ENCODE measurements at regions not wholly inside any gene's neighbourhood (a gene's known extent, or its start where the extent isn't known, plus 50 kb on each side); places are given as distances from the start of the nearest gene placed in this dataset.
"Not testable (repeated sequence)": the region's sequence is repeated elsewhere in the genome, so short reads cannot be mapped to it uniquely, and the experiment has no call there.

DNA sequence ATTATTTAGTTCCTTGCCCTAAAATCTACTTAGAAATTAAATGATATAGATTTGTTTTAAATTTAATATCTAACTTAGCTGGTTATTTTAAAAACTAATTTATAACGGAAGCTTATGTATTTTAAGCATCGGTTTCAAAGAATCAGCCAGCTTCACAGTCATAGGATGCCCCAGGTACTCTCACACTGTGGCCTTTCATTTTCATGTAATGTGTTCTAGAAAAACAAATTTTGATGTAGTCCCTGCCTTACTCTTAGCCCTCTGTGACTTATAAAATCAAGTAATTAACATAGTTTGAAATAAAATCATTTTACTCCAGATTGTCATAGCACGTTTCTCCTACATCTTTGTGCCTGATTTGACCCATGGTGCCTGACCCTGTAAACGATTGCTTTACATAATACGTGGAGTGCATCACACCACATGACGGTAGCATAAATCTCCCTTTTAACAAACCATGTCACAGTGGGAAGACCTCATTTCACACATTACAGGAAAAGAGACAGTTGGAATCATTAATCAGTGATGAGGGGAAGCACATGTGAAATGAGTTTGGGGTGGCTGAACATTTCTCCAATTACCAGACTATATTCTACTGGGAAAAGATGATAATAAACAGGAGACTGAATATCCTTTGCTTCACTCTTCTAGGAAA is 731.5 kb upstream of the CDH9 start:
- Mint-ChIP-seq H3K36me3 (ENCODE audit: low read depth) (no peaks in the 10 kb centered on the region), H3K4me3 (no peak overlapping the region), H3K27me3 (no peaks in the 10 kb centered on the region), H3K27ac (no peak overlapping the region), H3K9me3 (peaks cover 19% of the 10 kb centered on the region), H3K4me1 (ENCODE audit: low read depth) (no peaks in the 10 kb centered on the region)
- Histone ChIP-seq H3K27me3 (ENCODE audit: control insufficient read depth in 1 of 2, insufficient read depth in 2 of 2, low read length in 2 of 2) (no peaks in the 10 kb centered on the region), H3K4me3 (ENCODE audit: low read length) (no peak overlapping the region), H3K27ac (ENCODE audit: low read depth in 1 of 2, low read length in 2 of 2) (no peak overlapping the region), H3K36me3 (ENCODE audit: insufficient read depth, low read length) (no peaks in the 10 kb centered on the region), H3K4me1 (ENCODE audit: insufficient read depth, low read length) (no peaks in the 10 kb centered on the region), H3K9me3 (ENCODE audit: control insufficient read depth in 1 of 2, insufficient read depth in 1 of 2, low read length in 2 of 2) (peaks cover 3 to 10% of the 10 kb centered on the region in 2 experiments)
- POLR2A ChIA-PET, result no interaction called here
- TF ChIP-seq, protein P1, sequence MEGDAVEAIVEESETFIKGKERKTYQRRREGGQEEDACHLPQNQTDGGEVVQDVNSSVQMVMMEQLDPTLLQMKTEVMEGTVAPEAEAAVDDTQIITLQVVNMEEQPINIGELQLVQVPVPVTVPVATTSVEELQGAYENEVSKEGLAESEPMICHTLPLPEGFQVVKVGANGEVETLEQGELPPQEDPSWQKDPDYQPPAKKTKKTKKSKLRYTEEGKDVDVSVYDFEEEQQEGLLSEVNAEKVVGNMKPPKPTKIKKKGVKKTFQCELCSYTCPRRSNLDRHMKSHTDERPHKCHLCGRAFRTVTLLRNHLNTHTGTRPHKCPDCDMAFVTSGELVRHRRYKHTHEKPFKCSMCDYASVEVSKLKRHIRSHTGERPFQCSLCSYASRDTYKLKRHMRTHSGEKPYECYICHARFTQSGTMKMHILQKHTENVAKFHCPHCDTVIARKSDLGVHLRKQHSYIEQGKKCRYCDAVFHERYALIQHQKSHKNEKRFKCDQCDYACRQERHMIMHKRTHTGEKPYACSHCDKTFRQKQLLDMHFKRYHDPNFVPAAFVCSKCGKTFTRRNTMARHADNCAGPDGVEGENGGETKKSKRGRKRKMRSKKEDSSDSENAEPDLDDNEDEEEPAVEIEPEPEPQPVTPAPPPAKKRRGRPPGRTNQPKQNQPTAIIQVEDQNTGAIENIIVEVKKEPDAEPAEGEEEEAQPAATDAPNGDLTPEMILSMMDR (IDR thresholded peaks at IDR 0.05), result no peak
- DNase-seq, result no peak
- intact Hi-C loops (cut with DNase I, micrococcal nuclease), result no loop called here
- ATAC-seq (ENCODE audit: poor library complexity), result no peak
- CTCF ChIA-PET, result no interaction called here

DNA sequence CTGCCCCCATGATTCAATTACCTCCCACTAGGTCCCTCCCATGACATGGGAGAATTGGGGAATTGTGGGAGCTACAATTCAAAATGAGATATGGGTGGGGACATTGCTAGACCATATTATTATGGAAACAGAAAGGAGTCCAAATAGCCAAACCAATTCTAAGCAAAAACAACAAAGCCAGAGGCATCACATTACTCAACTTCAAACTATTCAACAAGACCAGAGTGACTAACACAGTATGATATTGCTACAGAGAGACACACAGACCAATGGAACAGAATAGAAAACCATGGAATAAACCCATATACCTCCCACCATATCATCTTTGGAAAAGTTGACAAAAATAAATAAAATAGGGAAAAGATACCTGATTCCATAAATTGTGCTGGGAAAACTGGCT is 710.5 kb upstream of the CDH9 start:
- peaks cover 23% of the 10 kb centered on the region for H3K9me3 Mint-ChIP-seq

DNA sequence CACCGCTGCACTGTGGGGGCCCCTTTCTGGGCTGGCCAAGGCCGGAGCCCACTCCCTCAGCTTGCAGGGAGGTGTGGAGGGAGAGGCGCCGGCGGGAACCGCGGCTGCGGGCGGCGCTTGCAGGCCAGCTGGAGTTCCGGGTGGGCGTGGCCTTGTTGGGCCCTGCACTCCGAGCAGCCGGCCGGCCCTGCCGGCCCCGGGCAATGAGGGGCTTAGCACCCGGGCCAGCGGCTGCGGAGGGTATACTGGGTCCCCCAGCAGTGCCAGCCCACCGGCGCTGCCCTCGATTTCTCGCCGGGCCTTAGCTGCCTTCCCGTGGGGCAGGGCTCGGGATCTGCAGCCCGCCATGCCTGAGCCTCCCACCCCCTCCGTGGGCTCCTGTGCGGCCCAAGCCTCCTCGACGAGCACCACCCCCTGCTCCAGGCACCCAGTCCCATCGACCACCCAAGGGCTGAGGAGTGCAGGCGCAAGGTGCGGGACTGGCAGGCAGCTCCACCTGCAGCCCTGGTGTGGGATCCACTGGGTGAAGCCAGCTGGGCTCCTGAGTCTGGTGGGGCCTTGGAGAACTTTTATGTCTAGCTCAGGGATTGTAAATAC is 705.1 kb upstream of the CDH9 start:
- DNase-seq; H3K4me3 Mint-ChIP-seq; H3K27me3 Mint-ChIP-seq; CTCF ChIA-PET; H3K36me3 Mint-ChIP-seq (ENCODE audit: low read depth); H3K27ac Mint-ChIP-seq; H3K4me1 ChIP-seq (ENCODE audit: insufficient read depth, low read length); POLR2A ChIA-PET; H3K27ac ChIP-seq (ENCODE audit: low read depth in 1 of 2, low read length in 2 of 2); H3K4me1 Mint-ChIP-seq (ENCODE audit: low read depth); intact Hi-C loops (cut with DNase I, micrococcal nuclease); ATAC-seq (ENCODE audit: poor library complexity); H3K4me3 ChIP-seq (ENCODE audit: low read length); H3K27me3 ChIP-seq (ENCODE audit: control insufficient read depth in 1 of 2, insufficient read depth in 2 of 2, low read length in 2 of 2); H3K36me3 ChIP-seq (ENCODE audit: insufficient read depth, low read length): not testable (repeated sequence)
- H3K9me3 Mint-ChIP-seq, result peaks cover 11% of the 10 kb centered on the region
- H3K9me3 ChIP-seq (ENCODE audit: control insufficient read depth in 1 of 2, insufficient read depth in 1 of 2, low read length in 2 of 2), result peaks cover 0 to 17% of the 10 kb centered on the region in 2 experiments

More for the DNA sequence above, 710.5 kb upstream of the CDH9 start:
- Mint-ChIP-seq H3K27ac (no peak overlapping the region), H3K36me3 (ENCODE audit: low read depth) (no peaks in the 10 kb centered on the region), H3K4me3 (no peak overlapping the region), H3K27me3 (no peaks in the 10 kb centered on the region), H3K4me1 (ENCODE audit: low read depth) (no peaks in the 10 kb centered on the region)
- TF ChIP-seq, protein P1 (IDR thresholded peaks at IDR 0.05), result no peak
- no peaks in the 10 kb centered on the region for H3K27me3 ChIP-seq (ENCODE audit: control insufficient read depth in 1 of 2, insufficient read depth in 2 of 2, low read length in 2 of 2)
- no peak for DNase-seq
- H3K27ac ChIP-seq (ENCODE audit: low read depth in 1 of 2, low read length in 2 of 2), result no peak overlapping the region
- no peak overlapping the region for H3K4me3 ChIP-seq (ENCODE audit: low read length)
- intact Hi-C loops (cut with DNase I, micrococcal nuclease), result no loop called here
- H3K36me3 ChIP-seq (ENCODE audit: insufficient read depth, low read length), result no peaks in the 10 kb centered on the region
- ChIA-PET POLR2A (no interaction called here), CTCF (no interaction called here)
- no peaks in the 10 kb centered on the region for H3K4me1 ChIP-seq (ENCODE audit: insufficient read depth, low read length)
- peaks cover 0 to 7% of the 10 kb centered on the region in 2 experiments for H3K9me3 ChIP-seq (ENCODE audit: control insufficient read depth in 1 of 2, insufficient read depth in 1 of 2, low read length in 2 of 2)
- no peak for ATAC-seq (ENCODE audit: poor library complexity)

DNA sequence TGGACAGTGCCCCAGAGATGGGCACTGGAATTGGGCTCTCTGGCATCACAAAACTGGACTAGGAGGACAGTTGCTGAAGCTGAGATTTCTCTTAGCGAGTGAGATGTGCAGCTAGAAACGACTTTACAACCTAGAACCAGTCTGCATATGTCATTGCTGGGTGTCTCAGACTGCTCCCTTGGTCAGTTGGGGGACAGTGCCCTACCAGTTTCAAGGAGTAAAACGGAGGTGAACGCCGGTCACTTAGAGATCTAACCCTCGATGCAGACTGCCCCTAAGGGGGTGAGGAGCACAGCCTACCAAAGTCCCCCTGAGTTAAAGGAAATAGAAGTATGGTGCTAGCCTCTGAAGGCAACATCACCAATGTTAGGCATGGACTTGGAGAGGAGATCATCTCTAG is 704.4 kb upstream of the CDH9 start:
- Histone ChIP-seq H3K4me1 (ENCODE audit: insufficient read depth, low read length) (no peaks in the 10 kb centered on the region), H3K4me3 (ENCODE audit: low read length) (no peak overlapping the region), H3K27ac (ENCODE audit: low read depth in 1 of 2, low read length in 2 of 2) (no peak overlapping the region), H3K27me3 (ENCODE audit: control insufficient read depth in 1 of 2, insufficient read depth in 2 of 2, low read length in 2 of 2) (no peaks in the 10 kb centered on the region), H3K9me3 (ENCODE audit: control insufficient read depth in 1 of 2, insufficient read depth in 1 of 2, low read length in 2 of 2) (peaks cover 0 to 17% of the 10 kb centered on the region in 2 experiments), H3K36me3 (ENCODE audit: insufficient read depth, low read length) (no peaks in the 10 kb centered on the region)
- H3K4me3 Mint-ChIP-seq, result no peak overlapping the region
- H3K36me3 Mint-ChIP-seq (ENCODE audit: low read depth), result no peaks in the 10 kb centered on the region
- no peaks in the 10 kb centered on the region for H3K27me3 Mint-ChIP-seq
- peaks cover 8% of the 10 kb centered on the region for H3K9me3 Mint-ChIP-seq
- ChIA-PET CTCF (no interaction called here), POLR2A (no interaction called here)
- DNase-seq (no peak), ATAC-seq (ENCODE audit: poor library complexity) (no peak)
- H3K27ac Mint-ChIP-seq, result no peak overlapping the region
- intact Hi-C loops (cut with DNase I, micrococcal nuclease), result no loop called here
- no peaks in the 10 kb centered on the region for H3K4me1 Mint-ChIP-seq (ENCODE audit: low read depth)
- TF ChIP-seq, protein P1 (IDR thresholded peaks at IDR 0.05), result no peak

Measured in CD4-positive, alpha-beta T cell (primary cell).